ENCODE measurements at regions not wholly inside any gene's neighbourhood (a gene's known extent, or its start where the extent isn't known, plus 50 kb on each side); places are given as distances from the start of the nearest gene placed in this dataset.

GRCh38 chr6:27619436-27619835 lies 146.5 kb upstream of the ZNF184 start:
- peaks cover 7% of the 10 kb centered on the region for H3K4me1 ChIP-seq (ENCODE audit: insufficient read depth, low read length)
- no peak overlapping the region for H3K4me3 ChIP-seq (ENCODE audit: low read depth in 1 of 2, low read length in 2 of 2)
- peaks cover 5 to 6% of the 10 kb centered on the region in 2 donors for H3K27me3 ChIP-seq (ENCODE audit: control insufficient read depth in 1 of 2, insufficient read depth in 2 of 2, low read length in 2 of 2)
- no peak overlapping the region for H3K27ac ChIP-seq (ENCODE audit: low read depth, low read length)
- H3K9ac ChIP-seq (ENCODE audit: low read length): no peak overlapping the region
- no peaks in the 10 kb centered on the region for H3K36me3 ChIP-seq (ENCODE audit: insufficient read depth, low read length)
- H3K9me3 ChIP-seq (ENCODE audit: low read length): no peaks in the 10 kb centered on the region

GRCh38 chr6:27617700-27618689 lies 145.1 kb upstream of the ZNF184 start:
- peaks cover 5 to 13% of the 10 kb centered on the region in 2 donors for H3K27me3 ChIP-seq (ENCODE audit: control insufficient read depth in 1 of 2, insufficient read depth in 2 of 2, low read length in 2 of 2)
- no peaks in the 10 kb centered on the region for H3K36me3 ChIP-seq (ENCODE audit: insufficient read depth, low read length)

DNA sequence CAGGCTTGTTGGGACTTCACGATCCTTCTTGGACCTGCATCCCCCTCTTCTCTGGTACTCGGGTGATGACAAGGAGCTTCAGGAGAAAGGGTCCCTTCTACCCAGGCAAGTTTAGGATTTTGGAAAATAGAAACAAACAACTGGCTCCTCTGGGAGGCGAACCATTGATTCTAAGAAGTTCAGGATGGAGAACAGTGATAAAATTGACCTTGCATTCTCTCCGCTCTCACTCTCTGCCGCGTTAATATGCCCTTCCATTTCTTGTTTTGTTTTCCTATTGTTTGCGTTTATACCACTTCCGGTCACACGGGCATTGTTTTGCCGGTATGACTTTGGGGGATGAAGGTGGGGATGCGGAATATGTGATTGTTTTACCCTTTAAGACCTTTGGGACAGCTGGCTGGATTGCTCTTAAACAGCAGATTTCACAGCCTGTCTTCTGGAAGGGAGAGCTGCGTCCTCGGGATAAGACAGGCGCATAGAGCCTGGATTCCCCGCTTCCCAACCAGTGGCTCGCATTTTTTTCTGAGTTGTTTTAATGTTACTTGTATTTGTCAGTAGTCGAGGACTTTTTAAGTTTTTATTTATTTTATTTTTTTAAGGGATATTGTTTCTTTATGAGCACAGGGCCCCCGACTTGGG lies 144.3 kb upstream of the ZNF184 start:
- H3K4me3 ChIP-seq (ENCODE audit: low read depth in 1 of 2, low read length in 2 of 2): peak overlapping the region in 1 of 2 donors; percentile 55
- peaks cover under 1 to 13% of the 10 kb centered on the region in 2 donors for H3K27me3 ChIP-seq (ENCODE audit: control insufficient read depth in 1 of 2, insufficient read depth in 2 of 2, low read length in 2 of 2)
- H3K9ac ChIP-seq (ENCODE audit: low read length): no peak overlapping the region
- H3K9me3 ChIP-seq (ENCODE audit: low read length): no peaks in the 10 kb centered on the region
- H3K4me1 ChIP-seq (ENCODE audit: insufficient read depth, low read length): peaks cover 7% of the 10 kb centered on the region
- H3K27ac ChIP-seq (ENCODE audit: low read depth, low read length): no peak overlapping the region
- no peaks in the 10 kb centered on the region for H3K36me3 ChIP-seq (ENCODE audit: insufficient read depth, low read length)

More at GRCh38 chr6:27617700-27618689, 145.1 kb upstream of the ZNF184 start:
- H3K9me3 ChIP-seq (ENCODE audit: low read length): no peaks in the 10 kb centered on the region
- H3K4me3 ChIP-seq (ENCODE audit: low read depth in 1 of 2, low read length in 2 of 2): peak overlapping the region in 1 of 2 donors; percentile 55
- H3K4me1 ChIP-seq (ENCODE audit: insufficient read depth, low read length): peaks cover 7% of the 10 kb centered on the region
- no peak overlapping the region for H3K9ac ChIP-seq (ENCODE audit: low read length)
- H3K27ac ChIP-seq (ENCODE audit: low read depth, low read length): no peak overlapping the region

- Histone ChIP-seq H3K4me3 (ENCODE audit: low read depth in 1 of 2, low read length in 2 of 2) (peak overlapping the region in 1 of 2 donors; percentile 55), H3K9me3 (ENCODE audit: low read length) (no peaks in the 10 kb centered on the region), H3K4me1 (ENCODE audit: insufficient read depth, low read length) (peaks cover 7% of the 10 kb centered on the region), H3K9ac (ENCODE audit: low read length) (no peak overlapping the region), H3K27ac (ENCODE audit: low read depth, low read length) (no peak overlapping the region), H3K36me3 (ENCODE audit: insufficient read depth, low read length) (no peaks in the 10 kb centered on the region), H3K27me3 (ENCODE audit: control insufficient read depth in 1 of 2, insufficient read depth in 2 of 2, low read length in 2 of 2) (peaks cover 0 to 13% of the 10 kb centered on the region in 2 donors)
Measured at GRCh38 chr6:27616328-27617045, 143.6 kb upstream of the ZNF184 start.

GRCh38 chr6:27611451-27611850 lies 138.5 kb upstream of the ZNF184 start:
- Histone ChIP-seq H3K9me3 (ENCODE audit: low read length) (no peaks in the 10 kb centered on the region), H3K4me1 (ENCODE audit: insufficient read depth, low read length) (no peaks in the 10 kb centered on the region), H3K4me3 (ENCODE audit: low read depth in 1 of 2, low read length in 2 of 2) (no peak overlapping the region), H3K27me3 (ENCODE audit: control insufficient read depth in 1 of 2, insufficient read depth in 2 of 2, low read length in 2 of 2) (peaks cover 7 to 10% of the 10 kb centered on the region in 2 donors), H3K27ac (ENCODE audit: low read depth, low read length) (no peak overlapping the region), H3K9ac (ENCODE audit: low read length) (no peak overlapping the region), H3K36me3 (ENCODE audit: insufficient read depth, low read length) (no peaks in the 10 kb centered on the region)

- H3K27ac ChIP-seq (ENCODE audit: low read depth, low read length): no peak overlapping the region
- no peaks in the 10 kb centered on the region for H3K36me3 ChIP-seq (ENCODE audit: insufficient read depth, low read length)
- H3K4me1 ChIP-seq (ENCODE audit: insufficient read depth, low read length): no peaks in the 10 kb centered on the region
- H3K9ac ChIP-seq (ENCODE audit: low read length): no peak overlapping the region
- no peaks in the 10 kb centered on the region for H3K9me3 ChIP-seq (ENCODE audit: low read length)
- H3K4me3 ChIP-seq (ENCODE audit: low read depth in 1 of 2, low read length in 2 of 2): no peak overlapping the region
- peaks cover 10 to 18% of the 10 kb centered on the region in 2 donors for H3K27me3 ChIP-seq (ENCODE audit: control insufficient read depth in 1 of 2, insufficient read depth in 2 of 2, low read length in 2 of 2)
Measured at GRCh38 chr6:27608916-27609883, 136.3 kb upstream of the ZNF184 start.

GRCh38 chr6:27605401-27606342 lies 132.8 kb upstream of the ZNF184 start:
- no peak overlapping the region for H3K27ac ChIP-seq (ENCODE audit: low read depth, low read length)
- no peak overlapping the region for H3K4me3 ChIP-seq (ENCODE audit: low read depth in 1 of 2, low read length in 2 of 2)
- peaks cover 19 to 41% of the 10 kb centered on the region in 2 donors for H3K27me3 ChIP-seq (ENCODE audit: control insufficient read depth in 1 of 2, insufficient read depth in 2 of 2, low read length in 2 of 2)

GRCh38 chr6:27604986-27605385 lies 132.1 kb upstream of the ZNF184 start:
- Histone ChIP-seq H3K36me3 (ENCODE audit: insufficient read depth, low read length) (no peaks in the 10 kb centered on the region), H3K4me1 (ENCODE audit: insufficient read depth, low read length) (no peaks in the 10 kb centered on the region), H3K9ac (ENCODE audit: low read length) (no peak overlapping the region), H3K27me3 (ENCODE audit: control insufficient read depth in 1 of 2, insufficient read depth in 2 of 2, low read length in 2 of 2) (peaks cover 19 to 47% of the 10 kb centered on the region in 2 donors), H3K4me3 (ENCODE audit: low read depth in 1 of 2, low read length in 2 of 2) (no peak overlapping the region), H3K27ac (ENCODE audit: low read depth, low read length) (no peak overlapping the region), H3K9me3 (ENCODE audit: low read length) (no peaks in the 10 kb centered on the region)

More at GRCh38 chr6:27605401-27606342, 132.8 kb upstream of the ZNF184 start:
- Histone ChIP-seq H3K9ac (ENCODE audit: low read length) (no peak overlapping the region), H3K36me3 (ENCODE audit: insufficient read depth, low read length) (no peaks in the 10 kb centered on the region), H3K9me3 (ENCODE audit: low read length) (no peaks in the 10 kb centered on the region), H3K4me1 (ENCODE audit: insufficient read depth, low read length) (no peaks in the 10 kb centered on the region)

DNA sequence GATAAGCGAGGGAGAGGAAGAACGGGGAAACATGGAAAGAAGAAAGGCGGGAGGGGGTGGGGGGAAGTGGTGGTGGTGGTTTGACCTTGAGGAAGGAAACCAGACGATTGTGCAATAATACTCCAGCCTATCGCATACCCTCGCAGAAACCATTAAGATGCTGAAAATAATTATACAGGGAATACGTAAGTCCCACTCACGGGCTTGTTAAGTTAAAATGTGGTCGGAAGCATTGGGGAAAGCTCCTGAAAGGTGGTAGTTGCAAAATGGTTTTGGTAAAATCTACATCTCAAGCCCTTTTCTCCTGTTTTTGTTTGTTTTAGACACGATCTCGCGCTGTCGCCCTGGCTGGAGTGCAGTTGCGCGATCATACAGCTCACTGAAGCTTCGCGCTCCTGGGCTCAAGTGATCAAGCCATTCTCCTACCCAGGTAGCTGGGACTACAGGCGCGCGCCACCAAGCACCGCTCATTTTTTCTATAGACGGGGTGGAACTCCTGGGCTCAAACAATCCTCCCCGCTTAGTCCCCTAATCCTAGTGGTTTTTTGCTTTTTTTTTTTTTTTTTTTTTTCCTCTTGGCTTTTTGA lies 128.9 kb upstream of the ZNF184 start:
- no peak overlapping the region for H3K9ac ChIP-seq (ENCODE audit: low read length)
- H3K27ac ChIP-seq (ENCODE audit: low read depth, low read length): no peak overlapping the region
- H3K4me3 ChIP-seq (ENCODE audit: low read depth in 1 of 2, low read length in 2 of 2): no peak overlapping the region
- no peaks in the 10 kb centered on the region for H3K9me3 ChIP-seq (ENCODE audit: low read length)
- no peaks in the 10 kb centered on the region for H3K4me1 ChIP-seq (ENCODE audit: insufficient read depth, low read length)
- no peaks in the 10 kb centered on the region for H3K36me3 ChIP-seq (ENCODE audit: insufficient read depth, low read length)
- H3K27me3 ChIP-seq (ENCODE audit: control insufficient read depth in 1 of 2, insufficient read depth in 2 of 2, low read length in 2 of 2): peaks cover 9 to 53% of the 10 kb centered on the region in 2 donors

Measured in muscle layer of colon (tissue), 2 donors.